ENCODE measurements at regions not wholly inside any gene's neighbourhood (a gene's known extent, or its start where the extent isn't known, plus 50 kb on each side); places are given as distances from the start of the nearest gene placed in this dataset.

- TF ChIP-seq POLR2A (IDR thresholded peaks at IDR 0.05): no peak
- TF ChIP-seq, protein P1, sequence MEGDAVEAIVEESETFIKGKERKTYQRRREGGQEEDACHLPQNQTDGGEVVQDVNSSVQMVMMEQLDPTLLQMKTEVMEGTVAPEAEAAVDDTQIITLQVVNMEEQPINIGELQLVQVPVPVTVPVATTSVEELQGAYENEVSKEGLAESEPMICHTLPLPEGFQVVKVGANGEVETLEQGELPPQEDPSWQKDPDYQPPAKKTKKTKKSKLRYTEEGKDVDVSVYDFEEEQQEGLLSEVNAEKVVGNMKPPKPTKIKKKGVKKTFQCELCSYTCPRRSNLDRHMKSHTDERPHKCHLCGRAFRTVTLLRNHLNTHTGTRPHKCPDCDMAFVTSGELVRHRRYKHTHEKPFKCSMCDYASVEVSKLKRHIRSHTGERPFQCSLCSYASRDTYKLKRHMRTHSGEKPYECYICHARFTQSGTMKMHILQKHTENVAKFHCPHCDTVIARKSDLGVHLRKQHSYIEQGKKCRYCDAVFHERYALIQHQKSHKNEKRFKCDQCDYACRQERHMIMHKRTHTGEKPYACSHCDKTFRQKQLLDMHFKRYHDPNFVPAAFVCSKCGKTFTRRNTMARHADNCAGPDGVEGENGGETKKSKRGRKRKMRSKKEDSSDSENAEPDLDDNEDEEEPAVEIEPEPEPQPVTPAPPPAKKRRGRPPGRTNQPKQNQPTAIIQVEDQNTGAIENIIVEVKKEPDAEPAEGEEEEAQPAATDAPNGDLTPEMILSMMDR (IDR thresholded peaks at IDR 0.05): no peak
Measured at GRCh38 chr5:58378613-58379390, 81.1 kb downstream of the PLK2 start.
